ENCODE measurements at regions not wholly inside any gene's neighbourhood (a gene's known extent, or its start where the extent isn't known, plus 50 kb on each side); places are given as distances from the start of the nearest gene placed in this dataset.
"Not testable (repeated sequence)": the region's sequence is repeated elsewhere in the genome, so short reads cannot be mapped to it uniquely, and the experiment has no call there.

DNA sequence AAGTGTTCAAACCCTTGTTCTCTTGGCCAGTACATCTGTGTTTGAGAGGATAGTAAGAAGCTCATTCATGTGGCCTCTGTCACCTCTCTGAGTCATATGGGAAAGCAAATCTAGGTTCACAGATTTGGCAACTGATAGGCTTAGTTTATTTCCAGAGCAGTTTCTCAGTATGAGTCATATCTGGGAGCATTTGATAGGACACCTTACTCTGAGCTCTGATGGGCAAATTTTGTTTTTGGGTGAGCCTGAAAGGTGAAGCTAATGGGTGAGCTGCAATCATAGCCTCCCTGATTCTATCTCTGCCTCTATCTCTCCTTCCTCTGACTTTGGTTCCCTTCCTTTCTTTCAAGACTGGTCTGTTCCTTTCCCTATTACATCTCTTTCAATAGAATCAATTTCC lies 134.4 kb downstream of the S1PR1 start:
- no peak for DNase-seq

- no peak for DNase-seq
These were observed 136.8 kb downstream of the S1PR1 start for GRCh38 chr1:101373570-101373969.

DNA sequence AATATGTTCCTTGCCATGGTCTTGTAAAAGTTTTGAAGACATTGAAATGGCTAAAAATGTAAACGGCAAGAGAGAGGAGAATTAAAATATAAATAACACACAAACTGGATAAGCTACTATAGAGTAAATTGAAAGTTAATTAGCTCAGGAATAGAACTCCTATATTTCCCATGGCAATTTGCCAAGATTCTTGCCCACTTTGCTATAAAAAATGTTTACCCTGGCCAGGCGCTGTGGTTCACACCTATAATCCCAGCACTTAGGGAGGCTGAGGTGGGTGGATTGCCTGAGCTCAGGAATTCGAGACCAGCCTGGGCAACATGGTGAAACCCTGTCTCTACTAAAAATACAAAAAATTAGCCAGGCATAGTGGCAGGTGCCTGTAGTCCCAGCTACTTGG lies 138.6 kb downstream of the S1PR1 start:
- DNase-seq: not testable (repeated sequence)

DNA sequence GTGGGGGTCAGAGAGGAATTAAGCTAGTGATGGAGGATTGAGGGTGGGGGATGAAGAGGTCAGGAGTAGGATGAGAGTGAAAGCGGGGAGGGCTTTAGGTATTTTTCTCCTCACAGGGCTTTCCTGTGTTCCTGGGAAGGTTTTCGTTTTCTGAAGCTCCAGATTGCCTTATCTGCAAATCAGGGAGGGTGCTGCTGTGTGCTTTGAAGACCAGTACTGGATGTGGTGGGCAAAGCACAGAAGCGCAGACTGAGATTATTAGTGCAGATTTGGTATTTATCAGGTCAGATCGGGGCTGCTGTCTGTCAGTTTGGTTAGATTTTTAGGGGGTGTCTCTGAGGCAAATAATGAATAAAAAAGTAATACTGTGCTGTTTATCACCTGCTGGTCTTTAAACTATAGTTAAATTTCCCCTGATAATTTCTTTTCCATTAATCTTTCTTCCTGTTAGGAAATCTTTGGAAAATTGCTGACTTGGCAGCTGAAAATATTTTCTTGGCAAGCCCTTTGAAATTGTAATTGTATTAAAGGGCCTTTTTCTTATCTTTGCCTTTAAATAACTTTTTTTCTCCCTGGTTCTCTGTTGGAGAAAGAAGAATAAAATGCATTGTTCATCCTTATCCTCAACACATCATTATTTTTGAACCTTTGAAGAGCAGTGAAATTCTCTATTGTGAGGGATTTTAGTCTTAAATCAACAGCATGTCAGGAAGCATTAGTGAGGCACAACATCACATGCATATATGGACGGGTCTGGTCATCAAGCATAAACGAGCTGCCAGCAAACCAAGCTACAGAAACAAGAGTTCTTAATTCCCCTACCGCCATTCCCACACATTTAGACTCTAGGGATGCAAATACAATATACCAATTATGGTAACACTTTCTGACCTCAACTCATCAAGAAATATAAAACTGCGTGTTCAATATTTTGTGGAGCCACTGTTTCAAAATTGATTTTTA lies 139.6 kb downstream of the S1PR1 start:
- DNase-seq: no peak

- DNase-seq: no peak
These were observed 140.4 kb downstream of the S1PR1 start for GRCh38 chr1:101377084-101377835.

- DNase-seq: no peak
These were observed 142.2 kb downstream of the S1PR1 start for GRCh38 chr1:101379037-101379436.

DNA sequence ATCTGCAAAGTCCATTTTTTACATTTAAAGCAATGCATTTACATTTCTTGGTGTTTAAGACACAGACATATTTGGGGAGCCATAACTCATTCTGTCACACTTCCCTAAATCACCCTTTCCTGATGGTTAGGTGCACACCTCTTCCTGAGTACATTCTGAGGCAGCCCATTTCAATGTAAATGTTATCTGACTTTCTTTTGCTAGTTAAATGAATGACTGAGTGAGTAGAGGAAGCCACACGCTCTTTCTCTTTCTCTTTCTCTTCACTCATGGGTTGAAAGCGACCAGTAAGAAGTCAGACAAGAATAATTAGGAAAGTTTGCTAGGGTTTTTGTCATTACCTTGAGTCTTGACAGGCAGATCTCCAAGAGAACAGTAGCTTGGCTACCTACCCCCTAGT lies 143.1 kb downstream of the S1PR1 start:
- no peak for DNase-seq

DNA sequence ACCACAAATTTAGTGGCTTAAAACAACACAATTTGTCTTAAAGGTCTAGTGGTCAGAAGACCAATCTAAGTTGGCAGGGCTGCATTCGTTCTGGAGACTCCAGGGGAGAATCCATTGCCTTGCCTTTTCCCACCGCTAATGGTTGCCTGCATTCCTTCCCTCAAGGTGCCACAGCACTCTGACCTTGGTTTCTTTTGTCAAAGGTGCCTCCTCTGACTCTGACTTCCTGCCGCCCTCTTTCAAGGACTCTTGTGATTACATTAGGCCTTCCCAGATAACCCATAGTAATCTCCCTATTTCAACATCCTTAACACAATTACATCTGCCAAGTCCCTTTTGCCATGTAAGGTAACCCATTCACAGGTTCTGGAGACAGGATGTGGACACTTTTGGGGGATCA lies 145.3 kb downstream of the S1PR1 start:
- no peak for DNase-seq

- DNase-seq: no peak
These were observed 152.2 kb downstream of the S1PR1 start for GRCh38 chr1:101388904-101389546.

GRCh38 chr1:101389547-101389929 lies 152.7 kb downstream of the S1PR1 start:
- DNase-seq: no peak

DNA sequence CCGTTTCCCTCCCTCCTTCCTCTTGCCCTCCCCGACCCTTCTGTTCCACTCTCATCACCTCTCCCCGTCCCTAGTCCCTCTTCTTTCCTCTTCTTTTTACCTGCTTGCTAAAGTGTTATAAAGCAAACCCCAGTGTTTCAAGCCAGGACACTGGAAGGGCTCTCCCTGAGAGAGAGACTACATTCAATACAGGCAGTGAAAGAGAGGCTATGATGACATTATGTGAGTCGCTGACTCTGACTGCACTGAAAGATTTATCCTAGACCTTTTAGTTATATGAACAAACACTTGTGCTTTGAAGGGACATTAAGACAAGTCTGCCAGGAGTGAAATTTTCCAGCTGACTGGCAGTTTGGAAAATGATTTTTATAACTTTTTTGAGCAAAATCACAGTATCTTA lies 155.7 kb downstream of the S1PR1 start:
- no peak for DNase-seq

GRCh38 chr1:101394041-101394440 lies 157.2 kb downstream of the S1PR1 start:
- DNase-seq: no peak

DNA sequence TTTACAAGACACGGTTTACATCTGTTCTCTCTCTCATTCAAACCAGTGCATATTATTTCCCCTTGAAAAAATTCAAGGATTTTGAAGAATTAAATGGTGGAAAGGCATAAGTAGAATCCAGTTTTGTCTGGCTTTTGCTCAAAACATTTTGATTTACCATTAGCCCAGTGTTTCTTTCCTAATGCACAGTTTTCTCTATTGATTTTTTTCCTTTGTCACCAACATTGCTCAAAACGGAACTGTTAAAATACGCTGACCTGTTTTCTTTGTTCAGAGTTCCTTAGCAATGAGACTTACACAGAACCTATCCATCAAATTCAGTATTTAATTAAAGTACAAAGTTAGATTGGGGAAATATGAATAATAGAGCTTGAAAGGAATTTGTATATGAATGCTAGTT lies 162.4 kb downstream of the S1PR1 start:
- no peak for DNase-seq

- DNase-seq: no peak
These were observed 169.5 kb downstream of the S1PR1 start for GRCh38 chr1:101406271-101406670.

DNA sequence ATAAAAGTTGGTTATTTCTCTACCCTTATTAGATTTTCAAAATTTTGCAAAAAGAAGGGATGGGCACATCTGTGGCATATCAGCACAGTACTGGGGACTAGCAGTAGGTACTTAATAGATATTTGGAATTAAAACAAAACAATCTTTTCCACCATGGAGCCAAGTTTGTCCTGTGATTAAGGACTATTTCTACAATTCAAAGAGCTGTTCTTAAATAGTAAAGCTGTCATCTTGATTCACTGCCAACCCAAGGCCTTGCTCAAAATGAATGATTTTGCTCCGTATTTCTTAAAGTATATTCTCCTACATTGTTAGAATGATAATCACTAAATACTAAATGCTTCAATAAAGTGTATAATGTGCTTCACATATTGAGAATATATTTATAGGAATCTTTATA lies 169.9 kb downstream of the S1PR1 start:
- DNase-seq: no peak

GRCh38 chr1:101407505-101408211 lies 170.8 kb downstream of the S1PR1 start:
- DNase-seq: no peak

- DNase-seq: no peak
These were observed 171.6 kb downstream of the S1PR1 start for GRCh38 chr1:101408212-101409042.

DNA sequence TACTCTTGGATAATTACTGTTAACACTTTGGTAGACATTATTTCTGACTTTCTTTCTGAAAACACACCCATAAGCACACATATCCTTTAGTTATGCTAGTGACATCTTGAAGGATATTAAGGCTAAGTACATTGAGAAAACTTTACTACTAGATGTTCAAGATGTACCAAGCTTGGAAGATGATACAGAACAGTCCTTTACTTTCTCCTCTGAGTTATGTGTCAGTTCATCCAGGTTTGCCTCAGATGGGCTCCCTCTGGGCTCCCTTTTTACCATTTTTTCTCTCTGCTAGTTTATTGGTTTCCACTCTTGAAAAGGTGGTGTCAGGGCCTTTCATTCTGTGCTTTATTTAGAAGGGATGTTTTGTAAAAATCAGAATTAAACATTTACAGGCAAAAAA lies 172.3 kb downstream of the S1PR1 start:
- DNase-seq: no peak

DNA sequence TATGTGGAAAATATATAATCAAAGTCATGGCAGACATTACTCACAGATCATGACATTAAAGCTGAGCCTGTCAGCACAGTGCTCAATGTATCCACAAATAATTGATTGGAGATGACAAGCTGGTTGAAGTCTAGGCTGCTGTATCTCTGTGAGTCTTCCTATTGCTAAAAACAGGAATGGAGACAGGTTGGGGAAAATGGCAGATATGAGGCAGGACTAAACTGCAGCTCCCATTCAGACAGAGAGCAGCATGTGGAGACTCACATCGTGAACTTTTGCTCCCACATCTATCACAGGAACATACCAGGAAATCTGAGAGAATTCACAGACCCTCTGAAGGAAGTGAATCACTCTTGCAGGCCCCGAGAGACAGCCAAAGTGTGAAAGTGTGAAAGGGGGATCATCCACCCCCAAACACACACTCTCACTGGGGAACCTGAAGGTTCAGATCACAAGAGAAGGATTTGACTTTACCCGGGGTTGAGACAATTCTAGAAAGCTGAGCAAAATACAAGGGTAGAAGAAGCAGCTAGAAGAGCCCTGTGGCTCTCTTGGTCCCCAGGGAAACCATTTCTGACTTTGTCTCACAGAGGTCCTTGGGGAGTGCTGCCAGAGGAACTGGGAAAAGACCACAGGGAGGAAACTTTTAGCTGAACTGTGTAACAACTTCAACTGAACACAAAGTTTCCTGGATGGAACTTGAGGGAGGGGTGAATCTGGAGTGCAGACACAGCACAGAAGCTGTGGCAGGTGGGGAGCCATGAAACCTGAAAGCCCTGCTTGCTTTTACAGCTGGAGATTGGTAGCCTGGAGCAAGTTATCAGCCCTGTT lies 173.4 kb downstream of the S1PR1 start:
- no peak for DNase-seq

DNA sequence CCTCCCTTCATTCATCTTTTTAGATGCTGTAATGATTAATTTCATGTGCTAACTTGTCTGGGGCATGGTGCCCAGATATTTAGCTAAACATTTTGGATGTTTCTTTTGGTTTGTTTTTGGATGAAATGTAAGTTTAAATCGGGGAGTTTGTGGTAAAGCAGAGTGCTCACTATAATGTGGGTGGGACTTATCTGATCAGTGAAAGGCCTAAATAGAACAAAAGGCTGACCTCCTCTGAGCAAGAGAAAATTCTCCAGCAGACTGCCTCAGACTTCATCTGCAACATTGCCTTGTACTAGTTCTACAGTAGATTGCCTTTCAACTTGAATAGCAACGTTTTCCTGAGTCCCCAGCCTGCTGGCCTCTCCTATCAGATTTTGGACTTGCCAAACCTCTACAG lies 183.6 kb downstream of the S1PR1 start:
- DNase-seq: no peak

DNA sequence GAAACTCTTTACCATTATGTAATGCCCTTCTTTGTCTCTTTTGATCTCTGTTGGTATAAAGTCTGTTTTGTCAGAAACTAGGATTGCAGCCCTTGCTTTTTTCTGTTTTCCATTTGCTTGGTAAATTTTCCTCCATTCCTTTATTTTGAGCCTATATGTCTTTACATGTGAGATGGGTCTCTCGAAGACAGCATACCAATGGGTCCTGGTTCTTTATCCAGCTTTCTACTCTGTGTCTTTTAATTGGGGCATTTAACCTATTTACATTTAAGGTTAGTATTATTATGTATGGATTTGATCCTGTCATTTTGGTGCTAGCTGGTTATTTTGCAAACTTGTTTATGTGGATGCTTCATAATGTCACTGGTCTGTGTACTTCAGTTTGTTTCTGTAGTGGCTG lies 191.3 kb downstream of the S1PR1 start:
- DNase-seq: not testable (repeated sequence)
